ENCODE measurements at regions not wholly inside any gene's neighbourhood (a gene's known extent, or its start where the extent isn't known, plus 50 kb on each side); places are given as distances from the start of the nearest gene placed in this dataset.

- no peaks in the 10 kb centered on the region for H3K4me1 Mint-ChIP-seq
- H3K36me3 Mint-ChIP-seq = no peaks in the 10 kb centered on the region
- no peaks in the 10 kb centered on the region for H3K9me3 Mint-ChIP-seq
- no peak overlapping the region for H3K27ac Mint-ChIP-seq
- ATAC-seq (no peak), DNase-seq (ENCODE audit: low spot score) (no peak)
- TF ChIP-seq AR (CRISPR knock-in tag; IDR thresholded peaks at IDR 0.05) (no peak), MAX (CRISPR knock-in tag; IDR thresholded peaks at IDR 0.05) (no peak), STAT6 (CRISPR knock-in tag; conservative IDR thresholded peaks at IDR 0.05; ENCODE audit: low read depth) (no peak), NFATC4 (CRISPR knock-in tag; IDR thresholded peaks at IDR 0.05) (no peak), ZNF425 (CRISPR knock-in tag; conservative IDR thresholded peaks at IDR 0.05) (no peak), SP1 (CRISPR knock-in tag; conservative IDR thresholded peaks at IDR 0.05) (no peak), ZNF532 (CRISPR knock-in tag; IDR thresholded peaks at IDR 0.05; ENCODE audit: borderline replicate concordance) (no peak), TCF7 (CRISPR knock-in tag; IDR thresholded peaks at IDR 0.05; ENCODE audit: low read depth) (no peak), HMGXB4 (CRISPR knock-in tag; IDR thresholded peaks at IDR 0.05) (no peak), CTCF (IDR thresholded peaks at IDR 0.05) (no peak), ZNF232 (CRISPR knock-in tag; IDR thresholded peaks at IDR 0.05) (no peak), NFE2L1 (CRISPR knock-in tag; IDR thresholded peaks at IDR 0.05) (no peak), ETV6 (CRISPR knock-in tag; IDR thresholded peaks at IDR 0.05) (no peak), TEAD1 (CRISPR knock-in tag; IDR thresholded peaks at IDR 0.05) (no peak), ZNF138 (CRISPR knock-in tag; conservative IDR thresholded peaks at IDR 0.05) (no peak), CREM (CRISPR knock-in tag; IDR thresholded peaks at IDR 0.05) (no peak), AFF4 (CRISPR knock-in tag; IDR thresholded peaks at IDR 0.05; ENCODE audit: borderline replicate concordance) (no peak), JUN (CRISPR knock-in tag; IDR thresholded peaks at IDR 0.05) (no peak), ELF4 (CRISPR knock-in tag; IDR thresholded peaks at IDR 0.05; ENCODE audit: low read depth) (no peak)
- CTCF ChIA-PET = no interaction called here
- no peak overlapping the region for H3K4me3 Mint-ChIP-seq
- no peaks in the 10 kb centered on the region for H3K27me3 Mint-ChIP-seq (ENCODE audit: low read depth)
- POLR2A ChIA-PET = no interaction called here
Measured at GRCh38 chr5:44868541-44868940, 59.8 kb downstream of the MRPS30 start.

All from WTC11 (cell line).